HL-60 (cell line): ENCODE measurements at regions not wholly inside any gene's neighbourhood (a gene's known extent, or its start where the extent isn't known, plus 50 kb on each side); places are given as distances from the start of the nearest gene placed in this dataset.

Experiments
- DNase-seq, 2 experiments: peaks; one replicate each; pipeline ENCODE4 v3.0.0-alpha.2; 2010 to 2020; ENCODE audit warnings: low read depth in 1 of 2, low spot score in 1 of 2
- H3K27ac ChIP-seq: fragments of 250-450 bp; sonication (Bioruptor Pico); replicated peaks from 2 replicates; pipeline ENCODE4 v1.5.1; 2020; ENCODE audit warnings: mild to moderate bottlenecking, moderate library complexity
- H3K27me3 ChIP-seq: fragments of 250-450 bp; sonication (Bioruptor Pico); 2 replicates; pipeline ENCODE4 v1.5.1; 2021; ENCODE audit warnings: mild to moderate bottlenecking, moderate library complexity; ENCODE audit not compliant: insufficient read depth, poor library complexity, severe bottlenecking
- H3K4me3 ChIP-seq: replicated peaks from 2 replicates; pipeline ENCODE4 v1.5.1; 2011; ENCODE audit warnings: mild to moderate bottlenecking, control low read depth, low read length; ENCODE audit not compliant: insufficient read depth
- GABPA ChIP-seq: IDR thresholded peaks from 2 replicates; pipeline ENCODE4 v1.6.1; 2012; ENCODE audit warnings: low read depth
- POLR2AphosphoS5 ChIP-seq: IDR thresholded peaks from 2 replicates; pipeline ENCODE4 v1.6.1; 2012; ENCODE audit warnings: low read depth
- SPI1 ChIP-seq: IDR thresholded peaks from 2 replicates; pipeline ENCODE4 v1.6.1; 2012; ENCODE audit warnings: low read depth, mild to moderate bottlenecking, borderline replicate concordance
- TF ChIP-seq, protein P1 (sequence below): IDR thresholded peaks from one replicate; pipeline ENCODE4 v1.5.1; 2011; ENCODE audit warnings: low read length, control low read depth, inconsistent platforms; ENCODE audit not compliant: insufficient read depth
- TF ChIP-seq, protein P2 (sequence below): IDR thresholded peaks from 2 replicates; pipeline ENCODE4 v1.6.1; 2012; ENCODE audit warnings: low read depth; ENCODE audit not compliant: insufficient replicate concordance

DNA sequence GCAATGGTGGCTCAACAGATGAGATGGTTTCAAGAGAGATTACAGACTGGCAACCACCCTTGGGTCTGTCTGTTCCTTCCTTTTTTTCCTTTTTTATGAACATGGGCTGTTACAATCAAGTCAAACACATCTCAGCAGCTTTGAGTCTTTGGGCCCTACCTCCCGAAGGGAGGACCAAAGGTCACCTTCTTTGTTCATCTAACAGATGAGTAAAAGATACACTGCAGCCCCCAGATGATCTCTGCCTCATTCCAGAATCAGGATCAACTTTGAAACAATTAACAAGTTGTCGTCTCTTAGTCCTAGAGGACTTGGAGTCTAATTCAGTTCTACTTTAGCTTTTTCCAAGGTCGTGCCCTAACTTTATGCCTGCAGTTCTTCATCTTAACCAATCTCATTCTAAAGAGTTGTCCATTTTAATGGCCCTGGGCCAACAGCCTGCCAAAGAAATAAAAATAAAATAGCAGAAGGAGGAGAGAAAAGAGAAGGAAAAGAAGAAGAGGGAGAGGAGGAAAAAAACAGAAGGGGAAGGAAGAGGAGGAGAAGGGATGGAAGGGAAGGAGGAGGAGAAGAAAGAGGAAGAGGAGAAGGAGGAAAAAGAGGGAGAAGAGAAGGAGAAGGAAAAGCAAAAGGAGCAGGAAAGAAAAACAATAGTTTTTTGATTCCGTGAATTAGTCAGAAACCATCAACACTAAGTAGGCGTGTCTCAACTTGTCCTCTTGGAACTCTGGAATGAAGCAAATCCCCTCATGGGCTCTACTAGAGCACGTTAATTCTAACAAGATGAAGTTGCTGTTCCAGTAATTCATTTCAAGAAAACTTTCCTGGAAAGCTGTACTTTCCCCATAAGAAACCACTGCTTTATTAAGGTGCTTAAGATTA lies 281.2 kb downstream of the FOXO1 start:
- peaks cover 12% of the 10 kb centered on the region for H3K27me3 ChIP-seq
- TF ChIP-seq POLR2AphosphoS5 = no peak
- TF ChIP-seq, protein P1, sequence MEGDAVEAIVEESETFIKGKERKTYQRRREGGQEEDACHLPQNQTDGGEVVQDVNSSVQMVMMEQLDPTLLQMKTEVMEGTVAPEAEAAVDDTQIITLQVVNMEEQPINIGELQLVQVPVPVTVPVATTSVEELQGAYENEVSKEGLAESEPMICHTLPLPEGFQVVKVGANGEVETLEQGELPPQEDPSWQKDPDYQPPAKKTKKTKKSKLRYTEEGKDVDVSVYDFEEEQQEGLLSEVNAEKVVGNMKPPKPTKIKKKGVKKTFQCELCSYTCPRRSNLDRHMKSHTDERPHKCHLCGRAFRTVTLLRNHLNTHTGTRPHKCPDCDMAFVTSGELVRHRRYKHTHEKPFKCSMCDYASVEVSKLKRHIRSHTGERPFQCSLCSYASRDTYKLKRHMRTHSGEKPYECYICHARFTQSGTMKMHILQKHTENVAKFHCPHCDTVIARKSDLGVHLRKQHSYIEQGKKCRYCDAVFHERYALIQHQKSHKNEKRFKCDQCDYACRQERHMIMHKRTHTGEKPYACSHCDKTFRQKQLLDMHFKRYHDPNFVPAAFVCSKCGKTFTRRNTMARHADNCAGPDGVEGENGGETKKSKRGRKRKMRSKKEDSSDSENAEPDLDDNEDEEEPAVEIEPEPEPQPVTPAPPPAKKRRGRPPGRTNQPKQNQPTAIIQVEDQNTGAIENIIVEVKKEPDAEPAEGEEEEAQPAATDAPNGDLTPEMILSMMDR = no peak
- TF ChIP-seq, protein P2, sequence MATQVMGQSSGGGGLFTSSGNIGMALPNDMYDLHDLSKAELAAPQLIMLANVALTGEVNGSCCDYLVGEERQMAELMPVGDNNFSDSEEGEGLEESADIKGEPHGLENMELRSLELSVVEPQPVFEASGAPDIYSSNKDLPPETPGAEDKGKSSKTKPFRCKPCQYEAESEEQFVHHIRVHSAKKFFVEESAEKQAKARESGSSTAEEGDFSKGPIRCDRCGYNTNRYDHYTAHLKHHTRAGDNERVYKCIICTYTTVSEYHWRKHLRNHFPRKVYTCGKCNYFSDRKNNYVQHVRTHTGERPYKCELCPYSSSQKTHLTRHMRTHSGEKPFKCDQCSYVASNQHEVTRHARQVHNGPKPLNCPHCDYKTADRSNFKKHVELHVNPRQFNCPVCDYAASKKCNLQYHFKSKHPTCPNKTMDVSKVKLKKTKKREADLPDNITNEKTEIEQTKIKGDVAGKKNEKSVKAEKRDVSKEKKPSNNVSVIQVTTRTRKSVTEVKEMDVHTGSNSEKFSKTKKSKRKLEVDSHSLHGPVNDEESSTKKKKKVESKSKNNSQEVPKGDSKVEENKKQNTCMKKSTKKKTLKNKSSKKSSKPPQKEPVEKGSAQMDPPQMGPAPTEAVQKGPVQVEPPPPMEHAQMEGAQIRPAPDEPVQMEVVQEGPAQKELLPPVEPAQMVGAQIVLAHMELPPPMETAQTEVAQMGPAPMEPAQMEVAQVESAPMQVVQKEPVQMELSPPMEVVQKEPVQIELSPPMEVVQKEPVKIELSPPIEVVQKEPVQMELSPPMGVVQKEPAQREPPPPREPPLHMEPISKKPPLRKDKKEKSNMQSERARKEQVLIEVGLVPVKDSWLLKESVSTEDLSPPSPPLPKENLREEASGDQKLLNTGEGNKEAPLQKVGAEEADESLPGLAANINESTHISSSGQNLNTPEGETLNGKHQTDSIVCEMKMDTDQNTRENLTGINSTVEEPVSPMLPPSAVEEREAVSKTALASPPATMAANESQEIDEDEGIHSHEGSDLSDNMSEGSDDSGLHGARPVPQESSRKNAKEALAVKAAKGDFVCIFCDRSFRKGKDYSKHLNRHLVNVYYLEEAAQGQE = no peak
- no peak for TF ChIP-seq SPI1
- TF ChIP-seq GABPA = no peak
- no peak overlapping the region for H3K27ac ChIP-seq
- no peak for DNase-seq
- H3K4me3 ChIP-seq = no peak overlapping the region

DNA sequence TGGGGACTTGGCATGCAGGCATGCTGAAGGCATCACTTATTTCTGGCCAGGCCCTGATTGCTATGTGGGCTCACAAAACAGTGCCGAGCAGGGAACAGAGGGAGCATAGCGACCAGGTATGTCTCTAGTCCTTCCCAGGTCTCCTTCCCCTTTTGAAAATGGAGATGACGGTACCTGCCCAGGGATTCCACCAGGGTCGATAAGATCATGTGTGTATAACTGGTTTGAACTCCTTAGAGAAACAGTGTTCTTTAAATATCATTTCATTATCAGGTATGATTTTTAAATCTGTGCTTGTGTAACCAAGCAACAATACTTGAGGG lies 280.6 kb downstream of the FOXO1 start:
- H3K27ac ChIP-seq = no peak overlapping the region
- no peak for DNase-seq
- no peak overlapping the region for H3K4me3 ChIP-seq
- TF ChIP-seq, protein P2 = no peak
- no peak for TF ChIP-seq SPI1
- TF ChIP-seq, protein P1 = no peak
- no peak for TF ChIP-seq GABPA
- TF ChIP-seq POLR2AphosphoS5 = no peak
- H3K27me3 ChIP-seq = peaks cover 12% of the 10 kb centered on the region

DNA sequence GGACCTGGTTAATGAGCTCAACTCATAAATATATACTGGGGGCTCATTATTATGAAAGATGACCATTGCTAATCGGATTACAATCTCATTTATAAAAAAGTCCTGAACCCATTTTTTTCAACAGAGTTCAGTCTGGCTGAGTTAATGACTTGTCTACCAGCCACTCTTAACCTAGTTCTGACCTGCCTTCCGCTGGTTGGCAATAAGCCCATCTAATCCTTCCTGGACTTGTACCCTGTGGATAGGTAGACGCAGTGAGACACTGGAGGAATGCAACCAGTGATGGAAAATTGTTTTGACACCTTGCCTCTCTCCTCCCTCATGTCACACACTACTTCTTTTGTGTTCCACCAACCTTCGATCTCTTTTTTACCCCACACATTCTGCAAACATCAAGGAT lies 279.9 kb downstream of the FOXO1 start:
- H3K27me3 ChIP-seq = peaks cover 12% of the 10 kb centered on the region
- no peak for DNase-seq
- no peak overlapping the region for H3K27ac ChIP-seq
- no peak overlapping the region for H3K4me3 ChIP-seq
- TF ChIP-seq, protein P2 = no peak
- TF ChIP-seq POLR2AphosphoS5 (no peak), SPI1 (no peak), GABPA (no peak)
- TF ChIP-seq, protein P1 = no peak
